ENCODE measurements at regions not wholly inside any gene's neighbourhood (a gene's known extent, or its start where the extent isn't known, plus 50 kb on each side); places are given as distances from the start of the nearest gene placed in this dataset.

DNA sequence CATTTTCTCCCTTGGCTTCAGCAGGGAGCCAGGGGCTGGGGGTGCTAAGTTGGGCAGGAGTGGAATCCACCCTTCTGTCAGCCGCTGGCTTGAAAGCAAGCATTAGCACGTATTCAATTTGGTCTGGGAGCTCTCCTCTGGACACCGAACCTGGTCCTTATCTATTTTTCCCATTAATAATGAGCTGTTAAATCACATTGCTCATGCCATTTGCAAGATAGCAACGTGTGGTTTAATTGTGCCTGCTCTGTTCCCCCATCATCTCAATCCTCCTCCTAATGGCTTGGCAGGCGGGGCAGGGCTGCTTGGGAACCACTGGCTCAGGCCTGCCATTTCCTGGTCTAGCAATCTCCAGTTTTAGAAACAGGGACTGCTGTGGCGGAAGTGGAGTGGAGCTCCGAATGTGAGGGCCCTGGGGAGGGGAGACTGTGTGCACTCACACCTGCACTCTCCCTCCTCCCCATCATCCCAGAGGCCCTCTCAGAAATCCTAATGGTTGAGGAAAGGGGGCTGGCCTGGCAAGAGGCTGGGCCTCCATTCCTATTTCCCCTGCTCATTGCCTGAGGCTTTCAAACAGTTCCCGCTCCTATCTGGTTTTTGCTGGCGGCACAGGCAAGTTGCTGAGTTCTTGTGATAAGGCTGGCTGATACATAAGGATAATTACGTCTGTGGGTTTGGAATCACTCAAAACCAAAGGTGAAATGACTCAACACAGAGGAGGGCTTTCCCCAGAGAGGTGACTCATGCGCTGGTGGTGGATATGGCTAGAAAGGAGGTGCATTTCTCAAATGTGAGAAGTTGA, 201.2 kb upstream of the E2F8 start:
- TF ChIP-seq POLR2A (IDR thresholded peaks at IDR 0.05) (no peak), POLR2AphosphoS5 (IDR thresholded peaks at IDR 0.05) (no peak)
- TF ChIP-seq, protein P1, sequence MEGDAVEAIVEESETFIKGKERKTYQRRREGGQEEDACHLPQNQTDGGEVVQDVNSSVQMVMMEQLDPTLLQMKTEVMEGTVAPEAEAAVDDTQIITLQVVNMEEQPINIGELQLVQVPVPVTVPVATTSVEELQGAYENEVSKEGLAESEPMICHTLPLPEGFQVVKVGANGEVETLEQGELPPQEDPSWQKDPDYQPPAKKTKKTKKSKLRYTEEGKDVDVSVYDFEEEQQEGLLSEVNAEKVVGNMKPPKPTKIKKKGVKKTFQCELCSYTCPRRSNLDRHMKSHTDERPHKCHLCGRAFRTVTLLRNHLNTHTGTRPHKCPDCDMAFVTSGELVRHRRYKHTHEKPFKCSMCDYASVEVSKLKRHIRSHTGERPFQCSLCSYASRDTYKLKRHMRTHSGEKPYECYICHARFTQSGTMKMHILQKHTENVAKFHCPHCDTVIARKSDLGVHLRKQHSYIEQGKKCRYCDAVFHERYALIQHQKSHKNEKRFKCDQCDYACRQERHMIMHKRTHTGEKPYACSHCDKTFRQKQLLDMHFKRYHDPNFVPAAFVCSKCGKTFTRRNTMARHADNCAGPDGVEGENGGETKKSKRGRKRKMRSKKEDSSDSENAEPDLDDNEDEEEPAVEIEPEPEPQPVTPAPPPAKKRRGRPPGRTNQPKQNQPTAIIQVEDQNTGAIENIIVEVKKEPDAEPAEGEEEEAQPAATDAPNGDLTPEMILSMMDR (IDR thresholded peaks at IDR 0.05): no peak

Data from prostate gland (tissue), 2 donors.